ENCODE measurements at regions not wholly inside any gene's neighbourhood (a gene's known extent, or its start where the extent isn't known, plus 50 kb on each side); places are given as distances from the start of the nearest gene placed in this dataset.

GRCh38 chr4:100288811-100289529, 98.7 kb upstream of the DDIT4L start:
- CTCF ChIA-PET, result interaction anchor here (0.8 kb wide), 1 partner anchor 10 kb away, joined by 3 read pairs; no protein-coding TSS in a partner anchor
- Histone ChIP-seq H3K9me2 (no peaks in the 10 kb centered on the region), H3K4me3 (ENCODE audit: low read depth in 2 of 2, low read length in 1 of 2) (no peak overlapping the region), H3K9me3 (no peaks in the 10 kb centered on the region), H4K20me1 (ENCODE audit: insufficient read depth) (no peaks in the 10 kb centered on the region), H2AFZ (ENCODE audit: low read depth) (peak overlapping the region; percentile 75), H3K79me2 (ENCODE audit: insufficient read depth) (no peaks in the 10 kb centered on the region), H3K4me1 (ENCODE audit: control insufficient read depth in 1 of 2, insufficient read depth in 2 of 2, low read depth in 1 of 2, low read length in 1 of 2) (peaks cover 3 to 20% of the 10 kb centered on the region in 2 experiments; a peak in 3 of 4 replicates), H3K27me3 (ENCODE audit: insufficient read depth) (no peaks in the 10 kb centered on the region), H3F3A (replicated peaks; ENCODE audit: insufficient read depth) (peaks cover 12% of the 10 kb centered on the region), H3K4me2 (0 out of 2 replicates have a peak overlapping the region, but pooled peaks have one; percentile 34), H3K36me3 (replicated peaks in 1 of 2; ENCODE audit: control insufficient read depth in 1 of 2, insufficient read depth in 2 of 2, low read length in 1 of 2) (no peaks in the 10 kb centered on the region), H3K27ac (ENCODE audit: low read depth in 2 of 2, low read length in 1 of 2) (peak overlapping the region; percentile 16 to 64; a peak in 3 of 4 replicates), H3K9ac (no peak overlapping the region)
- 74% methylated on average over 5 of the region's 5 CpGs for WGBS (ENCODE audit: low lambda C conversion rate)
- POLR2A ChIA-PET, result no interaction called here
- no peak for DNase-seq
- TF ChIP-seq TCF12 (IDR thresholded peaks at IDR 0.05) (peak; percentile 20; the same call in 1 of the 2 replicates), CTCF (IDR thresholded peaks at IDR 0.05) (no peak), PBX3 (IDR thresholded peaks at IDR 0.05) (no peak), FOXM1 (IDR thresholded peaks at IDR 0.05; ENCODE audit: low read depth) (no peak), RCOR1 (IDR thresholded peaks at IDR 0.05; ENCODE audit: low read length) (no peak), NFIC (IDR thresholded peaks at IDR 0.05; ENCODE audit: borderline replicate concordance) (no peak), EP300 (IDR thresholded peaks at IDR 0.05; ENCODE audit: borderline replicate concordance in 1 of 2, low read depth in 1 of 2, low read length in 1 of 2) (0 out of 4 replicates have a peak, but pooled peaks of 1 of the 2 experiments have one; percentile 18), POLR2AphosphoS5 (IDR thresholded peaks at IDR 0.05; ENCODE audit: low read depth, low read length) (no peak), RXRA (IDR thresholded peaks at IDR 0.05; ENCODE audit: borderline replicate concordance, low read depth) (no peak), JUND (IDR thresholded peaks at IDR 0.05) (peak; percentile 36; the same call in 1 of the 2 replicates), SIN3A (IDR thresholded peaks at IDR 0.05; ENCODE audit: borderline replicate concordance, low read depth, low read length) (no peak), USF2 (IDR thresholded peaks at IDR 0.05; ENCODE audit: borderline replicate concordance, low read depth, low read length) (no peak), MAX (IDR thresholded peaks at IDR 0.05; ENCODE audit: low read depth) (0 out of 2 replicates have a peak, but pooled peaks have one; percentile 16)
